Muscle of back (tissue), 3 donors: ENCODE measurements at regions not wholly inside any gene's neighbourhood (a gene's known extent, or its start where the extent isn't known, plus 50 kb on each side); places are given as distances from the start of the nearest gene placed in this dataset.
"Not testable (repeated sequence)": the region's sequence is repeated elsewhere in the genome, so short reads cannot be mapped to it uniquely, and the experiment has no call there.

Source experiments
- DNase-seq, 3 donors: peaks; one replicate each; pipeline versions ENCODE4 v3.0.0 to v3.0.0-alpha.2; 2013

DNA sequence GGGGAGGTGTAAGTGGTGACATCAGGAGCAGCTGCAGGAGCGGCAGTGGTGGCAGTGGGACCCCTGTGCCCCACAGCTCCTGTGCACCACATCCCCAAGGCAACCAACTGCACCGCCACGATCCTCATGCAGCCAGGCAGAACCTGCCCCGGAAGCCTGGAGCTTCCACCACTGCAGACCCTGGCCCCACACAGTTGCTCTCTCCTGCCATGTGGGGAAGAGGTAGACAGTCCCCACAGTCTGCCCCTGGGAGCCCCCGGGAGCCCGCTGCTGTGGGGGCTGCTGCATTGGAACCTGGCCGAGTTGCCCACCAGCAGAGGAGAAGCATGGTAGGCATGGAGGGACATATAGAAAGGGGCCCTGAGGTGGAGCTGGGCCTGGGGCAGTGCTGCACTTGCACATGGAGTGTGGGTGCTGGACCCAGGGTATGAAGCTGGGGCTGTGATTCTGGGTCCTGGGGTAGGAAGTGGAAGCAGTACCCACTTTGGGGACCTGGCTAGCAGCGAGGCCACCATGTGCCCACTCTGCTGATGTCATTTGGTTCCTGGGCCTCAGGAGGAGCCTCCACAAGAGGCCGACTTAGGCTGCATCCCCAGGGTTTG lies 623.3 kb upstream of the LRRTM4 start:
- DNase-seq: no peak

DNA sequence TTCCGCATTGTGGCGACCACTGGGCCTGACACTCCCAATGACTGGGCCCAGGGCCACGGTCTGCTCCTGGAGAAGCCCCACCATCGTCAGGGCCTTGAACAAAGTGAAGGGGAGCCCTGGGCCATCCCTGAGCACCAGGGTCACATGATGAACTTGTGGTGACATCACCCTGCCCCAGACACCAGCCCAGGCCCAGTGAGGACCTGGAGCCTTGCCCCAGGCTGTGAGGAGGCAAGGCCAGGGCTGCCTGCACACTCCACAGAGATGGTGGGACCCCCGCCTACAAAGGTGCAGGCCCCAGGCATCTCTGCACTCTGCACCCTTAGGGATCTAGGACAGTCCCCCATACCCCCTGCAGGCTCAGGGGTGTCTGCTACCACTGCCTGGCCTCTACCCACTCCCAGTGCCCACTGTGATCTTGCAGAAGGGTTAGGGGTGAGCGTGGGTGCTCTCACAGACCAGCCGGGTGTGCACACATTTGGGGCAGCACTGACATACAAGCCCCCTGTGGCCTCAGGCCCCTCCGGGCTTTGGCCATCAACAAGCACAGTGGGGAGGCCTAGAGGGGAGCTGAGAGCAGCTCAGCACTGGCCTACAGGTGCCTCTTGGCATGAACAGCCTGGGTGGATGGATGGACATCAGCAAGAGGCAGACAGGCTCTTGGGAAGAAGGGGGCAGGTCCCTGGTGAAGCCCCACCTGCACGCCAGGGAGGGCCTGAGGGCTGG lies 624.0 kb upstream of the LRRTM4 start:
- DNase-seq: no peak

DNA sequence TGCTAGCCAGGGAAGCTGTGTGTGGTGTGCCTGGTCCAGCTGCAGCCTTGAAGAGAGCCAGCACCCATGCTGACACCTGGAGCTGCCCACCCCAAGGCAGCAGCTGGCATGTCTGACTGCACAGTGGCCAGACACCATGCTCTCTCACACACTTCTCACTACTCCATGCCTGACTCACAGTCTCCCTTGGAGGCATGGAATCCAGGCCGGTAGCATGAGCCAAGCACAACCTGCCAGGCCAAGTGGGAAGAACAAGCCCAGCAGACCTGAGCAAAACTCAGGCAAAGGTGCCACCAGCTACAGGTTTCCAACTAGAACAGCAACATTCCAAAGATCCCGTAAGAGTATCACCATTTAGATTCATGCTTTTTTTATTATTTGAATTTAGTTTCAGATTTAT lies 625.3 kb upstream of the LRRTM4 start:
- no peak for DNase-seq

DNA sequence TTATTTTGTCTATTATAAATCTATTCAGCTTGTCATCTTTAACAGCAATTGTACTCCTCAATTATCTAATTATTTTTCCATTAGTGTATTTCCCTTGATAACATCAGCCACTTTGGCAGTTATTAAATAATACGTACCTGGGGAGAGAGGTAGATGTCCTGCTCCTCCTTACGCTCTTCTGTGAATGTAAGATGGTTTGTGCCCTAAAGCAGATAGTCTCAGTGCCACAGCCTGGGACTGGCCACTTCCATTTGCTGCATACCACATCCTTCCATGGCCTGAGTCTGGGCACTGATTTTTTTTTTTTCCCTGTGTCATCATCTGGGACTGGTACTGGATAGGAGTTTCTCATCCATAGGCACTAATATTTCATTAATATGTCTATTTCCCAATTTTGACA lies 632.4 kb upstream of the LRRTM4 start:
- no peak for DNase-seq

DNA sequence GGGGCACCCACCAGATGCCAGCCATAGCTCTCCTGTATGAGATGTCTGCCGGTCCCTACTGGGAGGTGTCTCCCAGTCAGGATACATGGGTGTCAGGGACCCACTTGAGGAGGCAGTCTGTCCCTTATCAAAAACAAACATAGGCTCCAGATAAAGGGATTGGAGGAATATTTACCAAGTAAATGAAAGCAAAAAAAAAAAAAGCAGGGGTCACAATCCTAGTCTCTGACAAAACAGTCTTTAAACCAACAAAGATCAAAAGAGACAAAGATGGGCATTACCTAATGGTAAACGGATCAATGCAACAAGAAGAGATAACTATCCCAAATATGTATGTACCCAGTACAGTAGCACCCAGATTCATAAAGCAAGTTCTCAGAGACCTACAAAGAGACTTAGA lies 640.0 kb upstream of the LRRTM4 start:
- DNase-seq: no peak

DNA sequence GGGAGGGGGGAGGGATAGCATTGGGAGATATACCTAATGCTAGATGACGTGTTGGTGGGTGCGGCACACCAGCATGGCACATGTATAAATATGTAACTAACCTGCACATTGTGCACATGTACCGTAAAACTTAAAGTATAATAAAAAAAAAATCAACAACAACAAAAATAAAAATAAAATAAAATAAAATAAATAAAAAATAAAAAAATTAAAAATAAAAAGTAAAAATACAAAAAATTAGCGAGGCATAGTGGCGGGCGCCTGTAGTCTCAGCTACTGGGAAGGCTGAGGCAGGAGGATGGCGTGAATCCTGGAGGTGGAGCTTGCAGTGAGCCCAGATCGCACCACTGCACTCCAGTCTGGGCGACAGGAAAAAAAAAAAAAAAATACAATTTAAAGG lies 650.0 kb upstream of the LRRTM4 start:
- DNase-seq: not testable (repeated sequence)

DNA sequence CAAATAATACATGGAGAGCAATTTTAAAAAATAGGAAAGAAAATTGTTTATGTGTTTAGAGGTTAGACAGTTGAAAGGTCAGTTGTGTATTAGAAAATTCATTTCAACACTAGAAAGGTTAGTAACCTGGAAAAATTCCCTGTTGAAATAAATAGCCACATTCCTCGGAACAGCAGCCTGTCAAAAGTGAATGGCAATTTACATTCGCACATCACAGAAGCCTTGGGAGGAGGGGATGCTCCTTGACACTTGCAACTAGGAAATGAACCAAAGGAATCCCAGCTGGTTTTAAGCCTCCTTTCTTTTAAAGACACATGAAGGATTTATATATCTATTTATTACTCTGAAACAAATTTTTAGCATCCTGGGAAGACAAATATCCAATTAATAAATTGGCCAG lies 653.5 kb upstream of the LRRTM4 start:
- DNase-seq: no peak

DNA sequence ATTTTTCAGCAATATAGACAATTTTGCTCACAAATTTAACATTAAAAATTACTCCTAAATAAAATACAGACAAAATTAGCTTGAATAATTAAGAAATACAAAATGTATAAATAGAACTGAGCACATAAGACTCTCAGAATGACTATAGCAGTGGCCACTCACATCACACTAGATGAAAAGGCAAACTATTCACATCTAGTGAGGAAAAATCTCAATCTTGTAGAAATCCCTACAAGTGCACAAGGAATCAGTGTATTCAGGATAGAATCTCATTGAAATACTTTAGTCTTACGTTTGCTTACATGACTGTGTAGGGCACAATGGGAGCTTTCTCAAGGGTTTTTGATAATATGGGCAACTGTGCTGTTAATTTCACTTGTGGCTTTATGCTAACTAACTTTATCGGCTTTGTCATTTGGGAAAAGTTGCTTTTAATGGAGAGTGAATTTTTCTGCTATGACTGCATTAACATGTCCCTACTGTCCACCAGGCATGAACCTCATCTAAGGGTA lies 678.9 kb upstream of the LRRTM4 start:
- no peak for DNase-seq

DNA sequence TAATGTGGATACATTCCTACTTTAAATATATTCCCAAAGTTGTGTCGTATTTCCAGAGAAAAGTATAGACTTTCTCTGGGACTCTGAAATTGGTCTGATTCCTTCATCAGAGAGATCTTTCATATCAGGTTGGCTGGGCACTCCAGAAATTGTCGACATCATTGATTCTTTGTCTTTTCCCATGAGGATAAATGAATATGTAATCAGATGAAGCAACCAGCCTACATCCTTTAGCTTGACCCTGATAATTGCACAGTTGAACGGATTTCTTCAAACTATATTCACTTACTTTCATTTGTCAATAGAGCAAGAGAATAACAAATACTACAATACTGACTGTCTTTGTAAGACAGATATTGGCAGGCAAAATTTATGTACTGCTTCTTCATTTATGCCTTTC lies 680.2 kb upstream of the LRRTM4 start:
- DNase-seq: no peak

DNA sequence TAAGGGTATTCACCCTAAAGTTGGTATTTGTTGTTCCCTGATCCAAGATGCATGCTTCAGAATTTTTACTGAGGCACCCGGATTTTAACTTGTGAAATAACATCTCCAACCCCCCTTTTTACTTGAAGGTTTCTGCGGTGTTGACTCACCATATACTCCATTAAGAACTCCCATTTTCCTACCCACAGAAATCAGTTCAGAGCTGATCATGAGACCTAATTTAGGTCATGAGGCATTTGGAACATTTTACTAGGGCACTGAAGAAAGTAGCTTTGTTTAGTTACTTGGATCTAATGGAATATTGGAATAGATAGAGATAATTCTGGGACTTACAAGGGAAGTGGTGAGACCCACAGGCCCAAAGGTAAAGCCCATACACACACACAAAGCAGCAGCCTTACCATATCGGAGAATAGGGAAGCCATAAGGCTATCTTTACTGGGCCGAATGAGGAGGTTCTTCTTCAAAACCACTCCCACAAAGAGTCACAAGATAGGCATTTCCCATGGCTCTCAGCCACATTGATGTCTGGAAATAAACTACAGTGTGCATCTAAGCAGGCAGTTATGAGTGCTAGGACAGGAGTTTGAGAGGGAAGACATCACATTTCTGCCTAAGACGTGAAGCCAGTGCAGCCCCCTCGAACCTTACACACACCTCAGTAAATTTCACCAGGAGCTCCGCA lies 681.0 kb upstream of the LRRTM4 start:
- DNase-seq: no peak

DNA sequence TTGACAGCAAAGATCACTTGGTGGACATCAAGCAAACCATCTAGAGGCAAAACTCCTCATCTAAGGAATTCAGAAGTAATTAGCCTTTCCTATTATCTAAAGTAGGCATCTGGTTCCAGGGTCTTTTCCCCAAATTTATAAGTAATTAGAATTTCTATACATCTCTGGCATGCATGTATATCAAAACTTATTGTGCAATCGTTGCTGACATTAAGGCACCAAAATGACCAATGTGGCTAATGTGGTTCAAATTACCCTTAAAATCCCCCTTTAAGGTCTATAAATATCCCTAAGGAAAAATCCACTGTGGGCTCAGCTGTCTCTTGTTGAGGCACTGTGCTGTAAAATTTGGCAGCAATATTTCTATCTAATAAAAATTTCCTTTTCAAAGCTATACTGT lies 695.9 kb upstream of the LRRTM4 start:
- no peak for DNase-seq

DNA sequence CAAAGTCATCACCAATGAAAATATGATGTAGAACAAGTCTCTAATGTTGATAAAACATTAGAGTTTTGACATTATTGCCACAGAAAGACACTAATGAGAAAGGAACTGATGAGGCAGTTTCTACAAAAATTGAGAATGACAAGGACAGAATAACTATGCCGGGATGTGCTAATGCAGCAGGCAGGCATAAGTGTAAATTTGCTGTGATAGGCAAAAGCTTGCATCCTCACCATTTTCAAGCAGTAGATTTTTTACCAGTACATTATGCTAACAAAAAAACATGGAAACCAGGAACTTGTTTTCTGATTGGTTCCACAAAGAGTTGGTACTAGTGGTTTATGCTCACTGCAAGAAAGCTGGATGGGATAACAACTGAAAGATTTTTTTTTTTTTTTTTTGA lies 715.5 kb upstream of the LRRTM4 start:
- no peak for DNase-seq

DNA sequence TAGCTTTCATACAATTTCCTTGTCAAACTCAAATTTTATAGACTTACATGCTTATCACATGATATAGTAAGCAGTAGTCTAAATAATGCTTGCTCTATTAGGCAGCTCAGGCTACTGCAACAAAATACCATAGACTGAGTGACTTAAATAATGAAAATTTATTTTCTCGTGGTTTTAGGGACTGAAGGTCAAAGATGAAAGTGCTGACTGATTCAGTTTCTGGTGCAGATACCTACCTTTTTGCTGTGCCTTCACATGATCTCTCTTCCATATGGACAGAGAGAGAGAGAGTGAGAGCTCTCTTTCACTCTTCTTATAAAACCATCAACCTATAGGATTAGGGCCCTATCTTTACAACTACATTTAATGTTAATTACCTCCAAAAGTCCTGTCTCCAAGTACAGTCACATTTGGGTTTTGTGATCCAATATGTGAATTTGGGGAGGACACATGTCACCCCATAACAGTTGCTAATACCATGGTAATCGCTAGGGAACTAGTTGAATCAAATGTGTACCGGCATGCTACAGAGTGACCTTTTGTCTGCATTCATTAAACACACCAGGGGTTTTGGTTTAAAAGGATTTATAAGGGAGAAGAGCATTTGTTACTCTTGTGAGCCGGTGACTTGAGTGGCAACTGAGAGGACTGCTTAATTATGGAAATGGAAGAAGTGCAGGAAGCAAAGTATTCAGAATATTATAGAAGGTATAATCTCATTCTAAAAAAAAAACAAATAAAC lies 723.4 kb upstream of the LRRTM4 start:
- DNase-seq: no peak

DNA sequence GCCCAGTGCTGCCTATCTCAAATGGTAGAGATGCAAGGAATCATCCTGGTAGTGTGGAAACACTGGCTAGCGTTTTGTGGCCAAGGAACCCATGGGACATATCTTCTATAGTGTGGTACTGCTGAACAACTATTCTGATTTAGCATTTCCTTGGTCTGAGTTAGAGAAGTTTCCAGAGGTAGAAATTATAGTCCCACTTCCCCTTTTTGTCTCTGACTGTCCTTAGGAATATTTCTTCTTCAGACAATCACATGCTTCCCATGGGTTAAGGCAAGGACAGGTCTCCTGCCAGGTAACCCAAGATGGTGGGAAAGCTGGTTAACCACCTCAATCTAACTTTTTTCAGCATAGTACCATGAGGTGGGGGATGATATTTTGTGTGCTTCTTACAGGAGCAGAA lies 729.5 kb upstream of the LRRTM4 start:
- no peak for DNase-seq

DNA sequence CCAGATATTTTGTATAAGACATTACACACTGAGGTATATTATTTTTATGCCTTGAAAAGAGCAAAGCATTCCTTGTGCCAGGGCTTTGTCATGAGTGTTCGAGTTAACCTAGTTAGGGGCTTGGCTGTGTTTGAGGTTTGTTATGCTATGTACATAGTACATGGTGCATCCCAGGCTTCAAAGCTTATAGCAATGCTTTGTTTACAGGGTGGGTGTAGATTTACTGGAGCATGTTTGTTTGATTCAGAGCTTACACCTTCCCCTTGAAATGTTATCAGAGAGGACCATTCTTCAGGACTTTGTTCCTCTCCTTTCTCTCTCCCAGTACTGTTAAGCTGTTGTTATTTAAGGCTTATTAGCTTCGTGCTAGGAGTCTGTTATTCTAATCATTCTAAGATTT lies 738.7 kb upstream of the LRRTM4 start:
- peak in 1 of 3 donors; percentile 4 for DNase-seq

DNA sequence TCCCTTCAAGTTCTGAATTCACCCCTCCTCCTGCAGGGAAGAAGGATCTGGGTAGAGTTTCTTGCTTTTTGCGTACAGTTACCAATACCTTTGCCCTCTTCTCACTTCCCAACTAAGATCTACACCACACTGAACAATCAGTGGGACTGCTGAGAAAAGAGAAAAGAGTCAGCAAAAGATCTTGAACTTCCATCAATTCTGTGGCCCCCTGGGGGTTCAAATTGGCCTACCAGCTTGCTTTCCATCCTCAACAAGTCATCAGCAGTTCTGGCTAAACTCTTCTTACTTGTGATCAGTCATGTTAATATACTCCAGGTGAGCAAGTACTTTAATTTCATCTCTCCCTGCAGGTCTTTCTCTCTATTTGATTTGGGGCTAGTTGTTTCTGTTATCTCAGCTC lies 739.3 kb upstream of the LRRTM4 start:
- DNase-seq: peak in 1 of 3 donors; percentile 2

DNA sequence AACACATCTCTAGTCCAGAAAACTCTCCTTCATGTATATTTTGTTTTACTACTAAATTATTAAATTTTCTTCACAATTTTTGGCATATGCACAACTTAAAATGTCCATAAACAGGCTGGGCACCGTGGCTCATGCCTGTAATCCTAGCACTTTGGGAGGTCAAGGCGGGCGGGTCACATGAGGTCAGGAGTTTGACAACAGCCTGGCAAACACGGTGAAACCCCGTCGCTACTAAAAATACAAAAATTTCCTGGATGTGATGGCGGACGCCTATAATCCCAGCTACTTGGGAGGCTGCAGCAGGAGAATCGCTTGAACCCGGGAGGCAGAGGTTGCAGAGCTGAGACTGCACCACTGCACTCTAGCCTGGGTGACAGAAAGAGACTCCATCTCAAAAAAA lies 739.9 kb upstream of the LRRTM4 start:
- not testable (repeated sequence) for DNase-seq

DNA sequence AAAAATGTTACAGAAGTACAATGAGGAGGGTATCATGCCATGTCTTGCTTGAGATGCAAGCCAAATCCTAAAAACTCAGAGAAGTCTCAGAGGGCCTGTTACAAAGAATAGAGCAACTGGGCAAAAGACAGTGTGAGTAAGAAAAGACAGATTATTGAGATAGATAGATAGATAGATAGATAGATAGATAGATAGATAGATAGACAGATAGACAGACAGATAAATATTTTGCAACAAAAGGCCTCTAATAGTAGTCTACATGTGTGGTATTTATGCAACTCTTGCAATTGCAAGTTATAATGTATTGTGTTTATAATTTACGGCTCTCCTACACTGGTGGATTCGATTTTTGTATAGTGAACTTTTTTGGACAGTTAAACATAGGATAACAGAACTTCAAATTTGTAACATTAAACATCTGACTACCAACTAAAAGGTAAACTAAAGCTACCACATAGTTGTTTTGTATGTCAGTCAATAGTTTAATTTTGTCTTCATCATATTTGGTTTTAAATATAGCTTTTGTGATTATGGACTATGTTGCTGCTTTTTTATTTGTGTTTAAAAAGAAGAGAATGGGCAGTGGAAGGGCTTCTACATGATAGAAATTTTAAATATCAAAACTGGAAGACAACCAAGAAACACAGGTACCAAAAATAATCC lies 740.7 kb upstream of the LRRTM4 start:
- DNase-seq: no peak

DNA sequence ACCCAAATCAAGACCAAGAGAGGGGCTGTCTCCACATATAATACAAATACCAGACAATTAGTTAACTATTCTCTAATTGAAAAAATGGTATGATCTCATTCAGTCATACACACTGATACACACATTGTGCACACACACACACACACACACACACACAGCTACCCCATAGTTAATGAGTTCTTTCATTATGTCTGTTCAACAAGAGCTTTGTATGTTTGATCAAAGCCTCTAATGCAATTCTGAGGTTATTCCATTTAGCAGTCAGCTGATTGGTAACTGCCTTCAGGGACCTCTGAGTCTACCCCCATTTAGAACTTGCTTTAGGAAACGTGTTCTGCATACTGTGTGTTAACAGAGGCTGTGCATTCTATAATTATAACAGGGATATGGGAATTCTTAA lies 741.4 kb upstream of the LRRTM4 start:
- DNase-seq: no peak

DNA sequence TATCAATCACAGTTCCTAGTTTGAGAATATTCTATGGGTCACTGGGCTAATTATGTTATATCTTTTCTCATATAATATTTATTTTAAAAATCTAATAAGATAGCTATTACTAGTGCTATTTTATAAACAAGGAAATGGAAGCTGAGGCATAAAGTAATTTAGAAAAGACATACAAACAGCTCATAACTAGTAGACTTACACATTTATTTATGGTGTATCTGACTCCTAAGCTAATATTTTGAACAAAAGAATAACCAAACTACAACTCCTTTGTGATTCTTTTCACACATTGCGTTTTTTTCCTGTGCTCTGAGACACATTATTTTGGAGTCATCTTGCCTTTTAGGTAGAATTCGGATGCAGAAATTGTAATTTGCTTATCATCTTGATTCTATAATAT lies 742.0 kb upstream of the LRRTM4 start:
- no peak for DNase-seq

DNA sequence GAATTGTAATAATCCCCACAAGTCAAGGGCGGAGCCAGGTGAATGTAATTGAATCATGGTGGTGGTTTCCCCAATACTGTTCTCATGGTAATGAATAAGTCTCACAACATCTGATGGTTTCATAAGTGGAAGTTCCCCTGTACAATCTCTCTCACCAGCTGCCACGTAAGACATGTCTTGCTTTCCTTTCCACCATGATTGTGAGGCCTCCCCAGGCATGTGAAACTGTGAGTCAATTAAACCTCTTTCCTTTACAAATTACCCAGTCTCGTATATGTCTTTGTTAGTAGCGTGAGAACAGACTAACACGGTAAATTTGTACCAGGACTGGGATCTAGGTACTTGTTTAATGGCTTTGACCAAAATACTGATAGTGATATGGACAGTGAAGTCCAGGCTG lies 744.3 kb upstream of the REG3G start:
- no peak for DNase-seq
